H9 (cell line): ENCODE measurements at regions not wholly inside any gene's neighbourhood (a gene's known extent, or its start where the extent isn't known, plus 50 kb on each side); places are given as distances from the start of the nearest gene placed in this dataset.

Experiments
- DNase-seq: peaks from one replicate; pipeline ENCODE4 v3.0.0-alpha.2; 2017
- H2AFZ ChIP-seq: one replicate; pipeline ENCODE4 v1.6.1; 2013; ENCODE audit warnings: mild to moderate bottlenecking, low read length, control low read depth, moderate library complexity
- H2AK5ac ChIP-seq: 2 replicates; pipeline ENCODE4 v1.6.1; 2013; ENCODE audit warnings: low read length, control low read depth, mixed read lengths; ENCODE audit not compliant: insufficient read length
- H2BK120ac ChIP-seq: one replicate; pipeline ENCODE4 v1.6.1; 2013; ENCODE audit warnings: low read depth, mild to moderate bottlenecking, low read length, control low read depth, inconsistent platforms; ENCODE audit not compliant: poor library complexity, severe bottlenecking
- H2BK12ac ChIP-seq: 2 replicates; pipeline ENCODE4 v1.6.1; 2013; ENCODE audit warnings: low read length, control low read depth, mixed read lengths, low read depth; ENCODE audit not compliant: insufficient read length
- H2BK15ac ChIP-seq: 2 replicates; pipeline ENCODE4 v1.6.1; 2013; ENCODE audit warnings: low read depth, low read length, control low read depth
- H2BK20ac ChIP-seq: one replicate; pipeline ENCODE4 v1.6.1; 2013; ENCODE audit warnings: low read depth, mild to moderate bottlenecking, low read length, control low read depth, inconsistent platforms; ENCODE audit not compliant: poor library complexity, severe bottlenecking
- H2BK5ac ChIP-seq: 2 replicates; pipeline ENCODE4 v1.6.1; 2013; ENCODE audit warnings: low read length, control low read depth, mixed read lengths; ENCODE audit not compliant: insufficient read length
- H3K14ac ChIP-seq: 2 replicates; pipeline ENCODE4 v1.6.1; 2013; ENCODE audit warnings: low read length, control low read depth; ENCODE audit not compliant: insufficient read depth
- H3K18ac ChIP-seq: 2 replicates; pipeline ENCODE4 v1.6.1; 2013; ENCODE audit warnings: low read depth, mild to moderate bottlenecking, mixed read lengths, low read length, control low read depth; ENCODE audit not compliant: insufficient read length
- H3K23ac ChIP-seq: 2 replicates; pipeline ENCODE4 v1.6.1; 2013; ENCODE audit warnings: low read length, control low read depth, mixed read lengths, low read depth; ENCODE audit not compliant: insufficient read length
- H3K23me2 ChIP-seq: 2 replicates; pipeline ENCODE4 v1.6.1; 2013; ENCODE audit warnings: low read depth, mild to moderate bottlenecking, mixed read lengths, low read length, control low read depth; ENCODE audit not compliant: insufficient read length, poor library complexity, severe bottlenecking
- H3K27ac ChIP-seq: 2 replicates; pipeline ENCODE4 v1.5.1; 2013; ENCODE audit warnings: low read length, control low read depth, mixed read lengths, low read depth; ENCODE audit not compliant: insufficient read length
- H3K27me3 ChIP-seq: 2 replicates; pipeline ENCODE4 v1.6.1; 2013; ENCODE audit warnings: low read length, control low read depth, inconsistent platforms; ENCODE audit not compliant: insufficient read depth
- H3K4ac ChIP-seq: 2 replicates; pipeline ENCODE4 v1.6.1; 2013; ENCODE audit warnings: low read depth, mild to moderate bottlenecking, control low read depth, inconsistent platforms, low read length, moderate library complexity
- H3K4me1 ChIP-seq: 2 replicates; pipeline ENCODE4 v1.6.1; 2013; ENCODE audit warnings: low read length, control low read depth, inconsistent platforms; ENCODE audit not compliant: insufficient read depth
- H3K4me2 ChIP-seq: 2 replicates; pipeline ENCODE4 v1.6.1; 2013; ENCODE audit warnings: low read length, control low read depth, mixed read lengths; ENCODE audit not compliant: insufficient read length, insufficient read depth
- H3K56ac ChIP-seq: 2 replicates; pipeline ENCODE4 v1.6.1; 2013; ENCODE audit warnings: low read depth, mild to moderate bottlenecking, mixed read lengths, low read length, control low read depth; ENCODE audit not compliant: insufficient read length
- H3K79me1 ChIP-seq: 2 replicates; pipeline ENCODE4 v1.6.1; 2013; ENCODE audit warnings: low read depth, mild to moderate bottlenecking, moderate library complexity, low read length, control low read depth, inconsistent platforms; ENCODE audit not compliant: insufficient read depth, poor library complexity, severe bottlenecking
- H3K79me2 ChIP-seq: 2 replicates; pipeline ENCODE4 v1.6.1; 2013; ENCODE audit warnings: low read length, control low read depth, inconsistent platforms; ENCODE audit not compliant: insufficient read depth
- H3K9ac ChIP-seq: 2 replicates; pipeline ENCODE4 v1.6.1; 2013; ENCODE audit warnings: low read length, control low read depth, mixed read lengths; ENCODE audit not compliant: insufficient read length; ENCODE audit errors: extremely low read depth
- H3K9me3 ChIP-seq: one replicate; pipeline ENCODE4 v1.6.1; 2013; ENCODE audit warnings: low read depth, low read length, inconsistent platforms; ENCODE audit not compliant: control insufficient read depth
- H3T11ph ChIP-seq: one replicate; pipeline ENCODE4 v1.6.1; 2013; ENCODE audit warnings: mild to moderate bottlenecking, low read length, control low read depth, inconsistent platforms
- H4K20me1 ChIP-seq: one replicate; pipeline ENCODE4 v1.6.1; 2013; ENCODE audit not compliant: control insufficient read depth, insufficient read length, insufficient read depth
- H4K5ac ChIP-seq: 2 replicates; pipeline ENCODE4 v1.6.1; 2013; ENCODE audit warnings: low read depth, mild to moderate bottlenecking, mixed read lengths, low read length, control low read depth; ENCODE audit not compliant: insufficient read length
- H4K8ac ChIP-seq: replicated peaks from 2 replicates; pipeline ENCODE4 v1.6.1; 2013; ENCODE audit warnings: low read length, control low read depth, mixed read lengths, low read depth; ENCODE audit not compliant: insufficient read length
- H4K91ac ChIP-seq: 2 replicates; pipeline ENCODE4 v1.6.1; 2013; ENCODE audit warnings: low read depth, mild to moderate bottlenecking, moderate library complexity, mixed read lengths, low read length, control low read depth; ENCODE audit not compliant: insufficient read length
- H3K27ac Mint-ChIP-seq, 3 experiments: 2 replicates in 2 of 3; 3 replicates in 1 of 3; pipeline ENCODE4 v1.8.0; 2020 to 2021; ENCODE audit warnings: mixed read lengths in 3 of 3, mild to moderate bottlenecking in 1 of 3, moderate library complexity in 1 of 3
- H3K27me3 Mint-ChIP-seq: 2 replicates; pipeline ENCODE4 v1.8.0; 2021; ENCODE audit warnings: low read depth, mild to moderate bottlenecking, moderate library complexity, mixed read lengths
- H3K36me3 Mint-ChIP-seq, 3 experiments: 2 replicates in 2 of 3; 3 replicates in 1 of 3; pipeline ENCODE4 v1.8.0; 2020 to 2021; ENCODE audit warnings: low read depth in 3 of 3, mixed read lengths in 3 of 3; ENCODE audit not compliant: insufficient read depth in 1 of 3
- H3K4me1 Mint-ChIP-seq, 2 experiments: 2 replicates each; pipeline ENCODE4 v1.8.0; 2020; ENCODE audit warnings: mixed read lengths in 2 of 2
- H3K4me3 Mint-ChIP-seq, 2 experiments: 2 replicates in 1 of 2; 3 replicates in 1 of 2; pipeline ENCODE4 v1.8.0; 2020 to 2021; ENCODE audit warnings: mild to moderate bottlenecking in 2 of 2, mixed read lengths in 2 of 2, moderate library complexity in 1 of 2
- H3K9me3 Mint-ChIP-seq, 2 experiments: 2 replicates in 1 of 2; 3 replicates in 1 of 2; pipeline ENCODE4 v1.8.0; 2020; ENCODE audit warnings: mild to moderate bottlenecking in 2 of 2, mixed read lengths in 2 of 2, moderate library complexity in 1 of 2
- WGBS: extraction: QIAGEN DNeasy Blood & Tissue Kit; methylation state at CpG from one replicate; pipeline ENCODE4 v1.1.7; 2013; ENCODE audit warnings: missing lambda C conversion rate, low lambda C conversion rate, mixed read lengths; ENCODE audit not compliant: insufficient read length; ENCODE audit errors: extremely low coverage; 5-methylcytosine and 5-hydroxymethylcytosine counted together
- TF ChIP-seq, protein P1 (sequence below): fragments of 200-600 bp; sonication (generic); conservative IDR thresholded peaks from 3 replicates; pipeline ENCODE4 v1.8.0; 2021; ENCODE audit warnings: antibody characterized with exemption, mild to moderate bottlenecking

DNA sequence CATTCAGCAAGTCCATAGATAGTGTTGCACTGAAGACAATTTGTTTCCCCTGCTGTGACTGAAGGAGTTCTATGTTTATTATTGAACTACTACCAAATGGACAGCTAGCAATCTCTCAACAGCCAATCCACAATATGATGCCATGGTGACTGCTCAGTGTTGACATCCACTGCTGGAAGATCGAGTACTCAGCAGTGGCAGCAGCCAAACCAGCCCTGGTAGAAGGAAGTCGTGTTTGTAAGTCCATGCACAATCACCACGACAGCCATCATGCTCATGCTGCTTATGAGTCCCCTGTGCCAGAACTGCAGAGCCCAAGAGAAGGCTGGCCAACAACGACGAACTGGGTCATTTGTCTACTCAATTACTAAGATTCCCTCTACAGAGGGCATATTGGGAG lies 66.4 kb downstream of the OSR1 start:
- H3K27ac ChIP-seq: no peak overlapping the region
- H2AK5ac ChIP-seq: no peak overlapping the region
- no peaks in the 10 kb centered on the region for H3K79me2 ChIP-seq
- no peaks in the 10 kb centered on the region for H3K79me1 ChIP-seq
- H3K9ac ChIP-seq: no peak overlapping the region
- no peak overlapping the region for H2BK15ac ChIP-seq
- TF ChIP-seq, protein P1, sequence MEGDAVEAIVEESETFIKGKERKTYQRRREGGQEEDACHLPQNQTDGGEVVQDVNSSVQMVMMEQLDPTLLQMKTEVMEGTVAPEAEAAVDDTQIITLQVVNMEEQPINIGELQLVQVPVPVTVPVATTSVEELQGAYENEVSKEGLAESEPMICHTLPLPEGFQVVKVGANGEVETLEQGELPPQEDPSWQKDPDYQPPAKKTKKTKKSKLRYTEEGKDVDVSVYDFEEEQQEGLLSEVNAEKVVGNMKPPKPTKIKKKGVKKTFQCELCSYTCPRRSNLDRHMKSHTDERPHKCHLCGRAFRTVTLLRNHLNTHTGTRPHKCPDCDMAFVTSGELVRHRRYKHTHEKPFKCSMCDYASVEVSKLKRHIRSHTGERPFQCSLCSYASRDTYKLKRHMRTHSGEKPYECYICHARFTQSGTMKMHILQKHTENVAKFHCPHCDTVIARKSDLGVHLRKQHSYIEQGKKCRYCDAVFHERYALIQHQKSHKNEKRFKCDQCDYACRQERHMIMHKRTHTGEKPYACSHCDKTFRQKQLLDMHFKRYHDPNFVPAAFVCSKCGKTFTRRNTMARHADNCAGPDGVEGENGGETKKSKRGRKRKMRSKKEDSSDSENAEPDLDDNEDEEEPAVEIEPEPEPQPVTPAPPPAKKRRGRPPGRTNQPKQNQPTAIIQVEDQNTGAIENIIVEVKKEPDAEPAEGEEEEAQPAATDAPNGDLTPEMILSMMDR: no peak
- H4K5ac ChIP-seq: no peak overlapping the region
- no peaks in the 10 kb centered on the region for H3K4me1 ChIP-seq
- no peak overlapping the region for H3K4ac ChIP-seq
- no peak for DNase-seq
- no peak overlapping the region for H3K18ac ChIP-seq
- no peak overlapping the region for H4K8ac ChIP-seq
- no peak overlapping the region for H3K27ac Mint-ChIP-seq
- no peak overlapping the region for H2BK5ac ChIP-seq
- H3K56ac ChIP-seq: no peak overlapping the region
- no peaks in the 10 kb centered on the region for H3K36me3 Mint-ChIP-seq
- no peak overlapping the region for H2AFZ ChIP-seq
- no peak overlapping the region for H2BK12ac ChIP-seq
- no CpG with 5 or more reads among the region's 5 CpGs for whole genome bisulfite sequencing
- no peak overlapping the region for H3T11ph ChIP-seq
- no peaks in the 10 kb centered on the region for H3K27me3 Mint-ChIP-seq
- peaks cover 0 to 3% of the 10 kb centered on the region in 2 experiments; a peak in 1 of 4 replicates for H3K4me1 Mint-ChIP-seq
- H2BK120ac ChIP-seq: no peak overlapping the region
- no peaks in the 10 kb centered on the region for H3K23me2 ChIP-seq
- no peaks in the 10 kb centered on the region for H3K9me3 ChIP-seq
- H3K14ac ChIP-seq: no peak overlapping the region
- H4K91ac ChIP-seq: no peak overlapping the region
- H2BK20ac ChIP-seq: no peak overlapping the region
- no peaks in the 10 kb centered on the region for H4K20me1 ChIP-seq
- no peaks in the 10 kb centered on the region for H3K9me3 Mint-ChIP-seq
- no peak overlapping the region for H3K4me2 ChIP-seq
- H3K27me3 ChIP-seq: no peaks in the 10 kb centered on the region
- H3K23ac ChIP-seq: no peak overlapping the region
- H3K4me3 Mint-ChIP-seq: no peak overlapping the region
